ENCODE measurements at regions not wholly inside any gene's neighbourhood (a gene's known extent, or its start where the extent isn't known, plus 50 kb on each side); places are given as distances from the start of the nearest gene placed in this dataset.
"Not testable (repeated sequence)": the region's sequence is repeated elsewhere in the genome, so short reads cannot be mapped to it uniquely, and the experiment has no call there.

GRCh38 chr17:79548116-79548515, 62.7 kb downstream of the RBFOX3 start:
- H3K9me2 ChIP-seq (replicated peaks; ENCODE audit: insufficient read depth, low read length) = no peaks in the 10 kb centered on the region
- no peaks in the 10 kb centered on the region for H3F3A ChIP-seq (ENCODE audit: insufficient read depth)
- no peaks in the 10 kb centered on the region for H4K20me1 ChIP-seq (ENCODE audit: low read depth, low read length)
- no peaks in the 10 kb centered on the region for H3K9me3 ChIP-seq (ENCODE audit: insufficient read depth, low read length)
- H3K27ac ChIP-seq (ENCODE audit: low read depth, low read length) = no peak overlapping the region
- no peaks in the 10 kb centered on the region for H3K79me2 ChIP-seq (ENCODE audit: insufficient read depth, low read length)
- H3K27me3 ChIP-seq (ENCODE audit: low read length) = no peaks in the 10 kb centered on the region
- H2AFZ ChIP-seq (ENCODE audit: low read depth, low read length, severe bottlenecking) = no peak overlapping the region
- H3K9ac ChIP-seq (ENCODE audit: low read length) = no peak overlapping the region
- H3K36me3 ChIP-seq (ENCODE audit: low read length) = no peaks in the 10 kb centered on the region
- no peak overlapping the region for H3K4me3 ChIP-seq (ENCODE audit: insufficient read depth, low read length, poor library complexity, severe bottlenecking)
- H3K4me2 ChIP-seq (ENCODE audit: low read depth, low read length, poor library complexity, severe bottlenecking) = no peak overlapping the region
- no peak for TF ChIP-seq CTCF (IDR thresholded peaks at IDR 0.05; ENCODE audit: insufficient read depth, low read length, poor library complexity, severe bottlenecking)
- no peak for TF ChIP-seq EZH2phosphoT487 (conservative IDR thresholded peaks at IDR 0.05; ENCODE audit: low read length)

DNA sequence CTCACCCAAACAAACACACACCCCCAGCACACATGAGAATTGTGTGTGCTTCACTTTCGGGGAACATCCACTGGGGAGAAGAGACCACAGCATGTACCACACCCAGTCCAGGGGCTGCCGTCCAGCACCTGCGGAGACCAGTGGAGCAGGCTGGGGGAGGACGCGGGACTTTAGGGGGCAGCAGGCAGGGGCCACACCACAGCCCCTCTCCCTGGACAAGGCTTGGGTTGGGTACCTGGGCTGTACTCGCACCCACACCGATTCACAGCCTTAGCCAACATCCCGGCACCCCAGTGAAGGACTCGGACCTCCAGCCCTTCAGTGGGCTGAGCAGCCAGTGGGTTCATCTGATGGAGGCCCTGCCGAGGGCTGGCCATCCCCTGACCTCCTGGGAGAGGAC, 63.3 kb downstream of the RBFOX3 start:
- Histone ChIP-seq H2AFZ (ENCODE audit: low read depth, low read length, severe bottlenecking) (no peak overlapping the region), H3K9me3 (ENCODE audit: insufficient read depth, low read length) (no peaks in the 10 kb centered on the region), H3F3A (ENCODE audit: insufficient read depth) (no peaks in the 10 kb centered on the region), H3K36me3 (ENCODE audit: low read length) (no peaks in the 10 kb centered on the region), H3K4me3 (ENCODE audit: insufficient read depth, low read length, poor library complexity, severe bottlenecking) (no peak overlapping the region), H3K9ac (ENCODE audit: low read length) (no peak overlapping the region), H4K20me1 (ENCODE audit: low read depth, low read length) (no peaks in the 10 kb centered on the region), H3K27ac (ENCODE audit: low read depth, low read length) (no peak overlapping the region), H3K9me2 (replicated peaks; ENCODE audit: insufficient read depth, low read length) (no peaks in the 10 kb centered on the region), H3K27me3 (ENCODE audit: low read length) (no peaks in the 10 kb centered on the region), H3K4me2 (ENCODE audit: low read depth, low read length, poor library complexity, severe bottlenecking) (no peak overlapping the region), H3K79me2 (ENCODE audit: insufficient read depth, low read length) (no peaks in the 10 kb centered on the region)
- no peak for TF ChIP-seq EZH2phosphoT487 (conservative IDR thresholded peaks at IDR 0.05; ENCODE audit: low read length)
- TF ChIP-seq CTCF (IDR thresholded peaks at IDR 0.05; ENCODE audit: insufficient read depth, low read length, poor library complexity, severe bottlenecking) = no peak

GRCh38 chr17:79547171-79547570, 63.7 kb downstream of the RBFOX3 start:
- not testable (repeated sequence) for H3K4me2 ChIP-seq (ENCODE audit: low read depth, low read length, poor library complexity, severe bottlenecking); H3K27me3 ChIP-seq (ENCODE audit: low read length); H3K9me2 ChIP-seq (replicated peaks; ENCODE audit: insufficient read depth, low read length); H4K20me1 ChIP-seq (ENCODE audit: low read depth, low read length); H3K27ac ChIP-seq (ENCODE audit: low read depth, low read length); H3K9ac ChIP-seq (ENCODE audit: low read length); H3K9me3 ChIP-seq (ENCODE audit: insufficient read depth, low read length); H3K79me2 ChIP-seq (ENCODE audit: insufficient read depth, low read length); H2AFZ ChIP-seq (ENCODE audit: low read depth, low read length, severe bottlenecking); H3K4me3 ChIP-seq (ENCODE audit: insufficient read depth, low read length, poor library complexity, severe bottlenecking); H3K36me3 ChIP-seq (ENCODE audit: low read length); H3F3A ChIP-seq (ENCODE audit: insufficient read depth)

DNA sequence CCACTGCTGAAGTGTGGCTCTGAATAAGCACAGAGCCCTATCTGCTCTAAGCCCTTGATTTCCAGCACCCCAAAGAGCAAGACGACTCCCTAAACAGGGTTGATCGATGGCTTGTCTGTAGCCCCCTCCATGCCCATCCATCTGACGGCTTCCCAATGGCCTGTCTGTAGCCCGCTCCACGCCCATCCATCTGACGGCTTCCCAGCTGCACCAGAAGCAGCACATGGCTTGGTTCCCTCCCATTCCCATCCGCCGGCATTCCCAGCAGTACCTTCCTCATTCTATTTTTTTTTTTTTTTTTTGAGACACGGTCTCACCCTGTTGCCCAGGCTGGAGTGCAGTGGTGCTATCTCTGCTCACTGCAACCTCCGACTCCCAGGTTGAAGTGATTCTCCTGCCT, 64.5 kb downstream of the RBFOX3 start:
- no peak for TF ChIP-seq CTCF (IDR thresholded peaks at IDR 0.05; ENCODE audit: insufficient read depth, low read length, poor library complexity, severe bottlenecking)
- TF ChIP-seq EZH2phosphoT487 (conservative IDR thresholded peaks at IDR 0.05; ENCODE audit: low read length) = no peak
- Histone ChIP-seq H3K79me2 (ENCODE audit: insufficient read depth, low read length) (no peaks in the 10 kb centered on the region), H3K27me3 (ENCODE audit: low read length) (no peaks in the 10 kb centered on the region), H4K20me1 (ENCODE audit: low read depth, low read length) (no peaks in the 10 kb centered on the region), H3K4me2 (ENCODE audit: low read depth, low read length, poor library complexity, severe bottlenecking) (no peak overlapping the region), H3K9me2 (replicated peaks; ENCODE audit: insufficient read depth, low read length) (no peaks in the 10 kb centered on the region), H3K4me3 (ENCODE audit: insufficient read depth, low read length, poor library complexity, severe bottlenecking) (no peak overlapping the region), H3F3A (ENCODE audit: insufficient read depth) (no peaks in the 10 kb centered on the region), H3K27ac (ENCODE audit: low read depth, low read length) (no peak overlapping the region), H3K36me3 (ENCODE audit: low read length) (no peaks in the 10 kb centered on the region), H3K9me3 (ENCODE audit: insufficient read depth, low read length) (no peaks in the 10 kb centered on the region), H2AFZ (ENCODE audit: low read depth, low read length, severe bottlenecking) (no peak overlapping the region), H3K9ac (ENCODE audit: low read length) (no peak overlapping the region)

Measured in SU-DHL-6 (cell line).